HG03457 (cell line): ENCODE measurements at regions not wholly inside any gene's neighbourhood (a gene's known extent, or its start where the extent isn't known, plus 50 kb on each side); places are given as distances from the start of the nearest gene placed in this dataset.

Experiments used
- ATAC-seq: cut with Tn5 transposase; IDR thresholded peaks from one replicate; pipeline ENCODE4 v1.9.1; 2021; ENCODE audit warnings: moderate number of reproducible peaks; ENCODE audit not compliant: unreplicated experiment

DNA sequence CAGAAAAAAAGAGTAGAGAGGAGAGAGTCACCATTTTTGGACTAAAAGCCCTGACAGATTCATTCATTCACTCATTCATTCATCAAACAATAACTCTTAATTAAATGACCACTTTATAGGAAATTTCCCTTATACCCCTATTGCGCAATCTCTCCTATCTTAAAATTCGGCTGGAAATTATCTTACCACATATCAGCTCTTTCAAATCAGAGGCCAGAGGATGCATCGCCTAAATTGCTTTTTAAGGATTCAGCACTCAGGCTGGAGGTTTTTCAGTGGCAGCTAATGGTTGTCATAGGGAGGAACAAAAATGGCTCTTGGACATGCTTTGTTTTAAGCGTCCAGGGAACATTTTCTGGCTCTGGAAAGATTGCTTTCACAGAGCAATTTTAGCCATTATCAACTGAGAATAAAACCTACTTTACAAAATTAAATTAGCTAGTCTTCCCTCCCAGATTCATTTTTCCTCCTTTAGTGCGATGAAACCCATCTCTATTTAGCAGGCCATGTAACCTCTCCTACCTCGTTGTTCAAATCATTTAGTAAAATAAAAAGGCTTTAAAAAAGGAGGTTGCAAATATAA, 115.2 kb downstream of the OLFM4 start:
- ATAC-seq: no peak

DNA sequence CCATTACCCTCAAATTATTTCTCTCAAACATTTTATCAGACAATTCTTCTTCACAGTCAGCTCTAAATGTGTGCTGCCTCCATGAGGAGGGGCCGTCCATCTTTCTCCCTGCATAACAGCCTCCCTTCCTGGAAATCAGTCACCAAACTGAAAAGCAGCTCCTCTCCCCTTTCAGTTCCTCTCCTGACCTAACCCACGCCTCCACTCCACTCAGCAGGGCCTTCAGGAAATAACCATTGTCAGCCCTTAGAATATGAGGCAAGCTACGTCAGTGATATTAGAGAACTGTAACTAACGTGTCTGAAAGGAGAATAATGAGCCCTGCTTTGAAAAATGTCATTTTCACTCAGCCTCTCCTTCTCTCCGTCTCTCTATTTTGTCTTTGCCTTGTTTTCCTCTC, 116.2 kb downstream of the OLFM4 start:
- no peak for ATAC-seq

DNA sequence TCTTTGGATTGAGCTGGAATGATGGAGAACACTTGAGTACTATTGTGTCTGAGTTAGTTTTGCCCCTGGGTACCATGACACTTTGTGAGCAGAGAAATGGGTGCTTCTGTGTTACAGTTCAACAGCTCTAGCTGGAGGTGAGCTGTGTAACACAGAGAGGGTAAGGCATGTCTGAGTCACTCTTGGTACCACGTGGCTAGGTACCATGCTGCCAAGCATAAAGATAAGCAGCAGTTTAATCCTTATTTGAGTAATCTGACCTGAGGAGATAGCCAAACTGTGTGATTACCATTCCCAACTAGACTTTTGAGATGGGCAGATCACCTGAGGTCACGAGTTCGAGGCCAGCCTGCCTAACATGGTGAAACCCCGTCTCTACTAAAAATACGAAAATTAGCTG, 122.0 kb downstream of the OLFM4 start:
- ATAC-seq: no peak

DNA sequence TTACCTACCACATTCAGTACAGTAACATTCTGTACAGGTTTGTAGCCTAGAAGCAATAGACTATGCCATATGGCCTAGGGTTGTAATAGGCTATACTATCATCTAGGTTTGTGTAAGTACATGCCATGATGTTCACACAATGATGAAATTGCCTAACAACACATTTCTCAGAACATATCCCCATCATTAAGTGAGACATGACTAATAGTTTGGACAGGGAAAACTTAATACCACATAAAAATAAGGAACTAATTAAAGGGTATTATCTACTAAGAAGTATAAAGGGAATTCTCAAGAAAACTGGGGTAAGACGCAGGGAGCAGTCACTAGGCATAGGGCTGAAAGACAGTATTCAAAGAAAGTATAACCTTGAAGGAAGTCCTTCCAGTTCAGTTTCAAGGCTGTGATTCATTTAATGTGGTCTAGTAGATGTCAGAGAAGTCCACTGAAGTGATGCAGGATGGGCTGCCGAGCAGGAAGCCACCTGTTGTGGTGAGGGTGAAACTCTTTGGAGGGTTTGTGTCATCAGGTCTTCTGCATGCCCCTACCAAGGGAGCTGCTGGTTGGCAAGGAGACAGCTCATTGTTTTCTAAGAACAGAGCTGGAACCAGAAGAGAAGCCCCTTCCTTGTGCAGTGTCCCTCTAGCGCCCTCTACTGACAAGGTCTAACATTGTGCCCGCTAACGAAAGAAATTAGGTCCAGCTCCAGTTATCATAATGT, 122.9 kb downstream of the OLFM4 start:
- ATAC-seq: peak; percentile 99

DNA sequence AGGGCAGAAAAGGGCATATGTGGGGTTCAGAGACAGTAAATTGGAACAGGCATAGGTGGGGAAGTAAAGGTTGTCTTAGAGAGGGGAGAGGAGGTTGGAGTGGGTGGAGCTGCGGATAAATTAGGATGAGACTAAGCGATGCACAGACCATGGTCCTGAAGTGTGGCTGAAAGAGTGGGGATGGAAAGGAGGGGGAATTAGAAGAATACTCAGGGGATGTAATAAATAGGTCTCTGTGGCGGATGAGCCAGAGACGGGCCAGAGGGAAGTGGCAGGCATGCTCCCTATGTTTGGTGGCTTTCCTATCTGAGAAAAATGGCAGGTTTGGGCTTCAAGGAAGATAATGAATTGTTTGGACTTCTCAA, 123.4 kb downstream of the OLFM4 start:
- ATAC-seq: no peak

DNA sequence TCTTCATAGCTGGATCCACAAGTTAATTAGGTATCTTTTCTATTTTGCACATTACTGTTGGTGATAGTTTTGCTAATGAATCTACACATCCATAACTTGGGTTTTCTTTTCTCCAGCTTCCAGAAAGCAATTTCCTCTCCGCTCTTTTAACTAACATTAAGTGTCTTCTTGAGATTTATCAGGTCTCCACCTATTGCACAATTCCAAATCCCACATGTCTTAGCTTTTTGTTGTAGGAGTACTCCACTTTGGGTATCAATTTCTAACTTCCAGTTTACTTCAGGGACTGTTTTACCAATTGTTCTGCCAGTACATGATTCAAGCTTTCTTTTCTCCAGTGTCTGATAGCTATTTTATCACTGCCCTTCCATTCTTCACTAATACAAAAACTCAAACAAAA, 129.6 kb downstream of the OLFM4 start:
- no peak for ATAC-seq

DNA sequence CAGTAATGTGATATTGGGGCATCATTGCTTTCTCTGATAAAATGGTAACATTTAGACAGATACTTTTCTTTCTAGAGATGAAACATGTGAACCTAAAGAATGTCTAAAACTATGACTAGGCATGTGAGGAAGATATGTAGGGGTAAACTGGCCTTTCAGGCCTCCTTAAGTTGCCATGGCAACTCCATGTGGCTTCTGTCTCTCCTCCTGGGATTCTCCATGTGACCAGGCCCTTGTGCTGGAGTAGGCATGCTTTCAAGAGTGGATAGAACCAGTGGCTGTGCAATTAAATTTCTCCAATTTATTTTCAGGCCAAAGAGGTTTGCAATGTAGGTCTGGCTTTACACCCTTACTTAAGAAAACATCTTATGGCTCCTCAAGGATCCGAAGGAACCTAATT, 130.8 kb downstream of the OLFM4 start:
- no peak for ATAC-seq

DNA sequence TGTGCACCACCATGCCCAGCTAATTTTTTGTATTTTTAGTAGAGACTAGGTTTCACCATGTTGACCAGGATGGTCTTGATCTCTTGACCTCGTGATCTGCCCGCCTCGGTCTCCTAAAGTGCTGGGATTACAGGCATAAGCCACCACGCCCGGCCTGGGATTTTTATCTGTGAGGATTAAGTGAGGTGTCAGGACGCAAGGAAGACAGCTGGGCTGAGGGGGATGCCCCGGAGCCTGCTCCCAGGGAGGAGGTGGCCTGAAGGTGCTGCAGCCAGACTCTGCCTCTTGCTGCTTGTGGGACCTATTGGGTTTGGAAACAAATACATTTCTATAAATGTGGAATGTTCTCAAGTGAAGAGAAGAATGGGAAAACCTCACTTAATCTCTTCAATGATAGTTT, 131.6 kb downstream of the OLFM4 start:
- ATAC-seq: no peak

DNA sequence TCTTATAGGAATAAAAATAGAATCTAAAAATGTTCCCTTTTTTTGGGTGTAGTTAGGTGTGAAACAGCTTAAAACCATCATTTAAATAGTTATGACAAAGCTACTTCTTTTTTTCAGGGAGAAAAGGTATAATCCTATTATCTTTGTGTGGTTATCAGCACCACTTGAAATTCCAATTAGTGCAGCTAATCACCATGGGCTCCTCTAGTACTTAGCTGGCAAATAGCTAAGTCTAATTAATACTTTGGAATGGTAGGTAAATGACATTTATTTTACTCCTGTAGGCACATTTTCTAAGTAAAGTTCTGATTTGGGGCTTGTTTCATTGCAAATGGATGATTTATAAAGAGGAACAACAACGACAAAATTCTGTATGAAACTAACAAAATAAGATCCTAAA, 132.6 kb downstream of the OLFM4 start:
- ATAC-seq: no peak

DNA sequence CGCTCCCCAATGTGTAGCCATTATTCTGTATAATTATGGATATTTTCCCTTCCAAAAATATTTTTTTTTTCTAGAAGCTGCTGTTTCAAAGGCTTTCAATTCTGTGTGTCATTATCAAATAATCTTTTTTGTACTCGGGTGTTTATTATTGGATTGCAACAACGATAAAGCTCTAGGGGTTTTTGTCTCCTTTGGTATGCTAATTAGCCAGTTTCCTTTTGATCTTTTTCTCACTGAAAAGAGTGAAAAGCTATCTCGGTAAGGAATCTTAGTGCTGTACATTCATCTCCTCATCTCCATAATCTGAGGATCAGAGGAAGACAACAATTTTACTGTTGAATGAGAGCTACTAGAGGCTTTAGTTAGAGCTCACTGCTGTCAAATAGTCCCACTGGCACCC, 136.6 kb downstream of the OLFM4 start:
- no peak for ATAC-seq

DNA sequence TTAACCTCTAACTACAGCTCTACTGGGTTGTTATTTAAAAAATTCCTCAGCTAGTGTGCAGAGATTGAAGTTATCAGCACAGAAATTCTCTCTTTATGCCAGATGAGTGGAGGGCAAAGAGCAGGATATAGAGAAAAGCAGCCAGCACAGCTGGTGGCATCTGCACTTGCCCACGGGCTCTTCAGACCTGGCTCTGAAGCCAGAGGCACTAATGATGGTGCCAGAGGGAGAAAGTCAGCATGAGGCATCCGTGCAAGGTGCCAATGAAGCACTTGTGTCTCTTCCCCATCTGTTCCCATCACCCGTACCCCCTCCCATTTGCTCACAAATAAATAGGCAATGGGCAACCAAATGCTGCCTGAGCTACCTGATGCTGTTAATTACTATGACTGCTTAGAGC, 138.9 kb downstream of the OLFM4 start:
- no peak for ATAC-seq

DNA sequence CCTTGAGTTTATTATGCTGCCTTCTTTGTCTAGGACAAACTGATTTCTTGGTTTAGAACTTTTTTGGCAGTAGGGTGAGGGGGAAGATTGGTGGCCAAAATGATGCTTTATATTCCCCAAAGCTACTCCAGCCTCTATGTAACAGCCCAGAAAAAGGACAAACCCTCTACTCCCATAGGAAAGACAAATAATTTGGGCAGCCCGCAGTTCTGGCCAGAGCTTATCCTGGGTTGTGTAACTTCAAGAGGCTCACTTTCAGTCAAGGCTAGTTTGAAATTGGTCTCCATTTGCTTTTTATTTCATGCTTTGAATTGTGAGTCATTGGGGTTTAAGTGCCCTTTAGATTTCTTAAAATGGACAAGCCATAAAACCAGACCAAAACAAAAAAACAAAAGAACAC, 142.3 kb downstream of the OLFM4 start:
- no peak for ATAC-seq

DNA sequence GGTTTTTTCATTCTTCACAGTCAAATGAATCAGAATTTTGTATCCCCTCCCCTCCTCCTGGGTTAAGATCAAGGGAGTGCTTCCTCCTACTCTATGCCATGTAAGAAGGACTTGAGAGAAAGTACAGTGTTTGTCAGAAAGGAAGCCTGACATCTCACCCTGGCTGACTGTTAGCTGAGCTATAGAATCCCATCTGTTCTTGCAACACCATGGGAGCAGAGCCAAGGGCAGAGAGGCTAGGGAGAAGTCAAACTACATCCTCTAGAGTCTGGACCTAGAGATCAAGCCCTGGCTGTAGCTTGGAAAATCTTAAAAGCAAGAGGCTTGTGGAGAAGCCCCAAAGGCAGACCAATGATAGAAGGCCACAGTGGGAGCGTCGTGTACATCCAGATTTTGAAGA, 145.9 kb downstream of the OLFM4 start:
- ATAC-seq: no peak

DNA sequence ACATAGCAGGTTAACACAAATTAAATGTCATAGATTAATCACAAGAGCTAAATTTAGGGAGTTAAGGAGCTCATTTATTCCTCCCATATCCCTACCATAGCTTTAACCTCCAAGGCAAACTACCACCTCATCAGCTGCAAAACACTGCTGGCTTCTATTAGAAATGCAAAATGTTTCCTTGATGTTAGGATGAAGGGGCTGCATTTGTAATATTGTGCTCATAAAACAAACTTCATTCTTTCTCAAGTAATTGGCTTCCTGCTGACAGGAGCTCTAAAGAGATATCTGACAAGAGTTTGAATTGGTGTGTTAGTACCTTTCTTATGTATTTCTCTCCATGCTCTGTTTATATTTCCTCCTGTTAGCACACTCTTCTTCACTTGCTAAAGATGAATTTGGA, 152.1 kb downstream of the OLFM4 start:
- no peak for ATAC-seq

DNA sequence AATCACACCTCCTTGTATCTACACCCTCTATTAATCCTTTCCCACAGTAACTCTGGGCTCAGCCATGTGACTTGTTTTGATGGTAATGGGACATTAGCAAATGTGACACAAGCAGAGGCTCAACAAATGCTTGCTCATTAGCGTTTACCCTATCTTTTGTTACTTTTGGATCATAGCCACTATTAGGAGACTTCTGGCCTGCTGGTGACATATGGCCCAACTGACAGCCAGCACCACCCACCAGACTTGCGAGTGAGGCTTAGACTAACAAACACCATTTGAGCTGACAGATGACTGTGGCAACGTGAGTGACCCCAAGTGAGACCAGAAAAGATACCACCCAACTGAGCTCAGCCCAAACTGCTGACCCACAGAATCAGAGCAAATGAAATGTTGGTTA, 154.1 kb downstream of the OLFM4 start:
- no peak for ATAC-seq

DNA sequence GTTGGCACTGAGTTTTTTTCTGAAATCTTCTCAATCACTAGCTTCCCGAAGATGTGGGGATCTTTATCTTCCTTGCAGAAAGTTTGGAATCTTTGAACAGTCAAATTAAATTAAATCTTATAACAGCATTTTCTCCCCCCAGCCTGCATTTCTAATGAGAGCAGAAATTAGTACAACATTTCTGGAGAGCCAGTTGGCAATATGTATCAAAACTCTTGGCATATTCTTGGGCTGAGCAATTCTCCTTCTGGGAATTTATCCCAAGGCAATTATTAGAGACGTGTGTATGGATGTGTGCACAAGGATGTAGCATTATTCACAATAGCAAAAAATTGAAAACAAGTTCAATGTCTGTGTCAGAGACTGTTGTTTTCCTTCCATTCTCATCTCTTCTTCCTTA, 159.5 kb downstream of the OLFM4 start:
- no peak for ATAC-seq

DNA sequence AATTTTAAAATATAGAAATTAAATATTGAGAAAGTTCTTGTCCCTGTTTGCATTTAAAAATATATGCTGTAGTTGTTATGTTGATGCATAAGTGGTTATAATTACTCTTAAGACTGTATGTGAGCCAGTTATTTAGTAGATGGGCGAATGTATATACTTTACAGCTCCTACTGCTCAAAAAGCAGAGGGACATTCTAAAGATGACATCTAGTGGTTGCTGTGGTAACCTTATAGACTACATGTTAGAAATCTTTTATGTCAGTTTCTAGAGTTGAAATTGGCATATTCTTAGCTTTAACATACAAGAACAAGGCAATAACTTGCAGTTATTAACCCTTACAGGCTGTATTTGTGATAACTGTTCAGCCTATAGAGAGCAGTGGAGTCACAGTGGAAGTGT, 160.5 kb downstream of the OLFM4 start:
- no peak for ATAC-seq

DNA sequence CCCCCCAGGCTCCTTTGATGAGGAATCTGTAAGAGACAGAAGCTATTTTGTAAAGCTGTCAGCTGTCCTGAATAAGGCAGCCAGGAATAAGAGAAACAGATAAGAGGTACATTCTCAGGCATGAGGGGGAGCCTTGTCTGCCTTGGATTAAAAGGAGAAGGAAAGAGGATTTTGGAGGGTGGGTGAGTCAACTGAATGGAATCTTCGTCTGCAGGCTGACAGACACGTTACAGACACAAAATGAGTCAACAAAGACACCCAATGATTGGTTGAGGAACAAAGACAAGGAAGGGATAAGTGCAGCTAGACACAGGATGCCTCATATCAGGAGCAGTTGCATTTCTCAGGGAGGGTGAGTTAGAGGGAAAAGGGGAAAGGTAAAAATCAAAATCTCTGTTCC, 162.5 kb downstream of the OLFM4 start:
- no peak for ATAC-seq

DNA sequence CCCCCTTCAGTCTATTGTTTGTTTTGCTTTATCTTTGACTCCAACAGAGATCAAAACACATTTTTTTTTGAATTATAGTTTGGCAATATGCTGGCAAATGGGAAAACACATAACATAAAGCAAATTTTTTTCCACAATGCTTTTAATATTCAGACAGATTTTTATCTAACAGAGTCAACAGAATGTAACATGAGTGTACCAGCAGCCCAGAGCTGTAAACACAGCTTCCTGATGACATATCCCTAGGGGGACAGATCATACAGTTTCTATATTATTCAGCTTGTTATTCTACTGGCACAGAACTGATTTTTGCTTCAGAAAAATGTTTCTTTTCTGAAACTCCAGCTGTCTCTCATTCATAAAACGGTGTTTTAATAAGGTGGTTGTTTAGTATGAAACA, 168.8 kb downstream of the OLFM4 start:
- no peak for ATAC-seq

DNA sequence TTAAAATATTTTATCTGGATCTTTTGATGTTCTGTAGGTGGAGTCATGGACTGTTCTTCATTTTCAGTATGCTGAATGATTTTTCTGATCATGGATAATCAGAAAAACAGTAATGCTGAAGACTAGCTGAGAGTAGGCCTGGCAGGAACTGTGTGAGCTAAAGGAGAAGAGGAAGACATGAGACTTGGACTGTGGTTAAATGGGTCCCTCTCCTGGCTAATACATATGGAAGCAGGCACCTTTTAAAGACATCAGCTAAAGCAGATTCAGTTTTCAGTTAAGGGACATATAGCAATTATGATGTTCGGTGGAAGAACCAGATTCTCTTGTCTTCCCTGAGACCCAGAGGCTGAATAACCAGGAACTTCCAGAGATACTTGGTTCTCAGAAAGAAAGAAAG, 169.4 kb downstream of the OLFM4 start:
- ATAC-seq: no peak

DNA sequence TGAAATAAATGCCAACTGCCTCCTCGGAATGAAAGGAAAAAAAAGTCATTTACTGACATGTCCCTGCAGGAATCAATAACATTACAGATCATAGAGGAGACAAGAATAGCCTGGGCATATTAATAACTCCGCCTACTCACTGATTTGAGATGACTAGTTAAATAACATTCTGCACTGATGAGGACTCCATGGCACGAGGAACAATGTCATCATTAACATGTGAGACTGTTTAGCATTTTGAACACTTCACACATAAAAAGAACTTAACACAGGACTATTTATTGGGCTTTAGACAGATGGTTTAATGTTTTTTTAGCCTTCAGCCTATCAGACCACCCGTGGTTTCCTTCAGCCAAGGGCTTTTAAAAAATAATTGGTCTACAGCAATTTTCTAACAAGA, 170.1 kb downstream of the OLFM4 start:
- no peak for ATAC-seq

DNA sequence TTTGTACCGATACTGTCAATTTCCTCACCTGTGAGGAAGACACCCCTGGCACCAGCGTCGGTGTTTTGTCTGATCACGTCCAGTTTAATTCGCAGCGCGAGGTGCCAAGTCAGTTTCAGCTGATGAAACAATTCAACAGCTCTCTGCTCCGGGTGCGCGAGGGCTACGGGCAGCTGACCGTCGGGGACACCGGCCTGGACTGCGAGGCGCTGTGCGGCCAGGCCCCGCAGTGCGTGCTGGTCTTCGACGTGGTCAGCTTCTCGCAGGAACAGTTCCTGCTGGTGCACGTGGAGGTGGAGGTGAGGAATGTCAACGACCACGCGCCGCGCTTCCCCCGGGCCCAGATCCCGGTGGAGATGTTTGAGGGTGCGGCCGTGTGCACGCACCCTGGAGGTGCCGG, 171.5 kb downstream of the OLFM4 start:
- ATAC-seq: no peak
